ENCODE measurements at regions not wholly inside any gene's neighbourhood (a gene's known extent, or its start where the extent isn't known, plus 50 kb on each side); places are given as distances from the start of the nearest gene placed in this dataset.

DNA sequence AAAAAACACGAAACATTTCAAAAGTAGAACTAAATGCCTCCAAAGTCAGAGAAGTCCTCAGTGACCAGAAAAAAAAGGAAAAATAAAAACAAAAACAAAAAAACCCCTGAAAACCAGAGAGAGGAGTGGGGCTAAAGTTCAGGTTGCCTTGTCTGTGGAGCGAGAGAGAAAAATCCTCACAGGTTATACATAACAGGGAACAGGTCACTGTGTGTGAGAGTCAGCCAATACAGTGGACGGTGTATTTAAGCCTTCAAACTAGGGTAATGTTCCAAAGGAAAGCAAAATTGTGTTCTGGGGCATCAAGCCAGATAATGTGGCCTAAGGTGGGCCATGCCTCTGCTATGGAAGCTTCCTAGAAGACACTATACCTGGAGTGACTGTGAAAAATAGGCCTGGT, 216.1 kb upstream of the SUCLG2 start:
- TF ChIP-seq RNF2 (IDR thresholded peaks at IDR 0.05; ENCODE audit: borderline replicate concordance, low read depth) = no peak
- no peak for TF ChIP-seq CTCF (IDR thresholded peaks at IDR 0.05)

Data from A549 (cell line).